SK-N-SH (cell line): ENCODE measurements at regions not wholly inside any gene's neighbourhood (a gene's known extent, or its start where the extent isn't known, plus 50 kb on each side); places are given as distances from the start of the nearest gene placed in this dataset.

ENCODE experiments used
- CTCF ChIA-PET: fragments of 300-600, 350-600 bp; formaldehyde crosslinking; extraction: SDS; loops from one replicate; lab custom pipeline; 2021; lab: Yijun Ruan, JAX
- POLR2A ChIA-PET: fragments of 350-600 bp; sonication (Branson Sonifier 250); formaldehyde crosslinking; extraction: SDS; loops from one replicate; lab custom pipeline; 2020; ENCODE audit warnings: antibody characterized with exemption, inconsistent platforms; lab: Yijun Ruan, JAX
- DNase-seq: peaks from one replicate; pipeline ENCODE4 v3.0.0; 2012
- H2AFZ ChIP-seq: fragments of 200-600 bp; sonication (generic); 2 replicates; pipeline ENCODE4 v1.8.1; 2016; ENCODE audit warnings: antibody characterized with exemption, mild to moderate bottlenecking, low read depth
- H3F3A ChIP-seq: fragments of 200-600 bp; sonication (generic); replicated peaks from 2 replicates; pipeline ENCODE3; 2016; ENCODE audit warnings: antibody characterized with exemption, mild to moderate bottlenecking; ENCODE audit not compliant: insufficient read depth
- H3K27ac ChIP-seq, 2 experiments: fragments of 200-500 bp in 1 of 2; fragments of 200-600 bp in 1 of 2; sonication (Bioruptor generic) in 1 of 2; sonication (generic), shearing (Covaris generic) in 1 of 2; 2 replicates each; pipeline versions ENCODE4 v1.5.1 to v1.6.1; 2014 to 2016; ENCODE audit warnings: low read depth in 2 of 2, inconsistent platforms in 1 of 2, low read length in 1 of 2, mild to moderate bottlenecking in 1 of 2, mixed read lengths in 1 of 2
- H3K27me3 ChIP-seq: fragments of 200-600 bp; sonication (generic), shearing (Covaris generic); 2 replicates; pipeline ENCODE4 v1.6.1; 2016; ENCODE audit warnings: mixed run types; ENCODE audit not compliant: insufficient read depth
- H3K36me3 ChIP-seq, 2 experiments: fragments of 200-500 bp in 1 of 2; fragments of 200-600 bp in 1 of 2; sonication (Bioruptor generic) in 1 of 2; sonication (generic) in 1 of 2; replicated peaks in 1 of 2; 2 replicates each; pipeline versions ENCODE3 to v1.5.1; 2014 to 2016; ENCODE audit warnings: low read length in 1 of 2, mild to moderate bottlenecking in 1 of 2; ENCODE audit not compliant: insufficient read depth in 2 of 2, control insufficient read depth in 1 of 2
- H3K4me1 ChIP-seq, 2 experiments: fragments of 200-500 bp in 1 of 2; fragments of 200-600 bp in 1 of 2; sonication (Bioruptor generic) in 1 of 2; sonication (generic), shearing (Covaris generic) in 1 of 2; 2 replicates each; pipeline versions ENCODE4 v1.5.1 to v1.6.1; 2014 to 2016; ENCODE audit warnings: low read depth in 1 of 2, low read length in 1 of 2, mixed run types in 1 of 2; ENCODE audit not compliant: insufficient read depth in 2 of 2, control insufficient read depth in 1 of 2
- H3K4me2 ChIP-seq: fragments of 200-600 bp; sonication (generic), shearing (Covaris generic); 2 replicates; pipeline ENCODE4 v1.6.1; 2017; ENCODE audit warnings: mixed run types
- H3K4me3 ChIP-seq, 2 experiments: fragments of 200-500 bp in 1 of 2; fragments of 200-600 bp in 1 of 2; sonication (Bioruptor generic) in 1 of 2; sonication (generic), shearing (Covaris generic) in 1 of 2; 2 replicates each; pipeline versions ENCODE4 v1.5.1 to v1.8.1; 2014 to 2016; ENCODE audit warnings: low read depth in 2 of 2, inconsistent platforms in 1 of 2, low read length in 1 of 2, mild to moderate bottlenecking in 1 of 2, mixed read lengths in 1 of 2, moderate library complexity in 1 of 2
- H3K79me2 ChIP-seq: fragments of 200-600 bp; sonication (generic); 2 replicates; pipeline ENCODE4 v1.8.1; 2017; ENCODE audit warnings: mild to moderate bottlenecking; ENCODE audit not compliant: insufficient read depth
- H3K9ac ChIP-seq: fragments of 200-600 bp; sonication (generic); 2 replicates; pipeline ENCODE4 v1.6.1; 2017; ENCODE audit warnings: mixed run types
- H3K9me2 ChIP-seq: fragments of 200-600 bp; sonication (generic); 2 replicates; pipeline ENCODE4 v1.6.1; 2017; ENCODE audit warnings: mixed run types
- H3K9me3 ChIP-seq: fragments of 200-600 bp; sonication (generic); 2 replicates; pipeline ENCODE4 v1.6.1; 2017; ENCODE audit warnings: mixed run types, mild to moderate bottlenecking, moderate library complexity
- H4K20me1 ChIP-seq: fragments of 200-600 bp; sonication (generic); 2 replicates; pipeline ENCODE4 v1.6.1; 2017; ENCODE audit warnings: mild to moderate bottlenecking, mixed run types; ENCODE audit not compliant: insufficient read depth
- ELF1 ChIP-seq: IDR thresholded peaks from 2 replicates; pipeline ENCODE4 v1.4.0; 2012
- EZH2phosphoT487 ChIP-seq: fragments of 200-600 bp; sonication (generic); IDR thresholded peaks from 2 replicates; pipeline ENCODE4 v1.6.1; 2017; ENCODE audit warnings: low read depth, mixed run types, mild to moderate bottlenecking, antibody characterized with exemption, moderate library complexity, borderline replicate concordance
- FOSL2 ChIP-seq: IDR thresholded peaks from 2 replicates; pipeline ENCODE4 v1.4.0; 2012; ENCODE audit warnings: low read depth, mild to moderate bottlenecking, moderate library complexity, borderline replicate concordance
- GABPA ChIP-seq: IDR thresholded peaks from 2 replicates; pipeline ENCODE4 v1.4.0; 2012; ENCODE audit warnings: low read depth, mild to moderate bottlenecking
- JUND ChIP-seq: IDR thresholded peaks from 2 replicates; pipeline ENCODE4 v1.4.0; 2012
- MEF2A ChIP-seq: IDR thresholded peaks from 2 replicates; pipeline ENCODE4 v1.4.0; 2012; ENCODE audit warnings: low read depth, borderline replicate concordance
- NRF1 ChIP-seq: IDR thresholded peaks from 2 replicates; pipeline ENCODE4 v1.6.1; 2012; ENCODE audit warnings: low read depth, mild to moderate bottlenecking, low read length
- PBX3 ChIP-seq: IDR thresholded peaks from 2 replicates; pipeline ENCODE4; 2012
- RAD21 ChIP-seq: IDR thresholded peaks from 2 replicates; pipeline ENCODE4 v1.6.1; 2012; ENCODE audit warnings: mild to moderate bottlenecking, low read length
- RFX5 ChIP-seq: IDR thresholded peaks from 2 replicates; pipeline ENCODE4 v1.6.1; 2012; ENCODE audit warnings: mild to moderate bottlenecking, improper control_type of control experiment, low read length
- SIN3A ChIP-seq: IDR thresholded peaks from 2 replicates; pipeline ENCODE4 v1.6.1; 2012; ENCODE audit warnings: low read depth, mild to moderate bottlenecking, low read length, moderate library complexity, borderline replicate concordance
- TAF1 ChIP-seq: IDR thresholded peaks from 2 replicates; pipeline ENCODE4 v1.6.1; 2012; ENCODE audit warnings: low read depth, mild to moderate bottlenecking, low read length, moderate library complexity, borderline replicate concordance
- TCF12 ChIP-seq: IDR thresholded peaks from 2 replicates; pipeline ENCODE4 v1.4.0; 2012
- YY1 ChIP-seq: IDR thresholded peaks from 2 replicates; pipeline ENCODE4 v1.4.0; 2012; ENCODE audit warnings: low read depth, mild to moderate bottlenecking
- WGBS: methylation state at CpG from one replicate; pipeline ENCODE4 v1.1.6; 2017; ENCODE audit warnings: low lambda C conversion rate; 5-methylcytosine and 5-hydroxymethylcytosine counted together
- TF ChIP-seq, protein P1 (sequence below): IDR thresholded peaks from 2 replicates; pipeline ENCODE4 v1.4.0; 2012; ENCODE audit warnings: low read depth, borderline replicate concordance
- TF ChIP-seq, protein P2 (sequence below): IDR thresholded peaks from 2 replicates; pipeline ENCODE4 v1.4.0; 2012; ENCODE audit warnings: low read depth, borderline replicate concordance

DNA sequence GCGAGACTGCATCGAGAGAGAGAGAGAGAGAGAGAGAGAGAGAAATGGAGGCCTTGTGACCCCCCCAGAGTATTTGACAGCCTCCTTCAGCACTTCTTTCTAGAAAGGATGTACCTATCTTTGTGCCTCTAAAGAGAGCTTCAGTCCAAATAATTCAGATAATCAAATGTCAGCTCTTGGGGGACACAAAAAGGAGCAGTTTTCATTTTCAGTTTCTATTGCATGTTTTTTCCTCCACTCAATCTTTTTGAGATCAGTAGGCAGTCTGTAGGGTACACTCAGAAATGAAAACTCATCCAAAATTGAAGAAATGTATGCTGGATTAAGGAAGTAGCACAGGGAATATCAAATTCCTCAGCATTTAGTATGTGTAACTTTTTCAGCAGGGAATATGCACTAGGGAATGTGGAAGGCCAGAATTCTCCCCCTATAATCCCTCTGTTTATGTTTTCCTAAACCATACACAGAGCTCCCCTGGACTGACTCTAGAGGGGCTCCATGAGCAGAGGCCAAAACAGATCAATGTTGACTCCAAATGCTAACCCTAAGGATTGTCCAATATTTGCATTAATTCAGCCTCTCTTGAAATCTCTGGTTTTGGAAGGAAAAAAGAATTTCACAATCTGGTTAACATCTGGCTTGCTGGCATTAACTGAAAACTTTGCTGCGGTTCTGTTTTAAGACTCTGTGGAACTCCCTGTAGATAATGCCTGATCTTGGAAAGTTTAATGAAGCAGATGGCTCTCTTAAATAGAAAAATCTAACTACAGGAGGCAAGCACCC, 250.1 kb downstream of the CEMIP2 start:
- 7% methylated on average over 3 of the region's 3 CpGs for WGBS
- Histone ChIP-seq H3K27me3 (peaks cover 8% of the 10 kb centered on the region; the same call in 1 of the 2 replicates), H3K4me1 (no peaks in the 10 kb centered on the region), H3K9me3 (no peaks in the 10 kb centered on the region), H3K4me3 (no peak overlapping the region), H2AFZ (no peak overlapping the region), H3K36me3 (no peaks in the 10 kb centered on the region), H3K4me2 (no peak overlapping the region; the same call in 1 of the 2 replicates), H3K79me2 (no peaks in the 10 kb centered on the region), H3K9ac (no peak overlapping the region), H3K27ac (no peak overlapping the region), H3K9me2 (no peaks in the 10 kb centered on the region), H3F3A (no peaks in the 10 kb centered on the region), H4K20me1 (no peaks in the 10 kb centered on the region)
- no peak for TF ChIP-seq GABPA
- TF ChIP-seq RAD21 = no peak
- ChIA-PET CTCF (no interaction called here), POLR2A (no interaction called here)
- no peak for DNase-seq

DNA sequence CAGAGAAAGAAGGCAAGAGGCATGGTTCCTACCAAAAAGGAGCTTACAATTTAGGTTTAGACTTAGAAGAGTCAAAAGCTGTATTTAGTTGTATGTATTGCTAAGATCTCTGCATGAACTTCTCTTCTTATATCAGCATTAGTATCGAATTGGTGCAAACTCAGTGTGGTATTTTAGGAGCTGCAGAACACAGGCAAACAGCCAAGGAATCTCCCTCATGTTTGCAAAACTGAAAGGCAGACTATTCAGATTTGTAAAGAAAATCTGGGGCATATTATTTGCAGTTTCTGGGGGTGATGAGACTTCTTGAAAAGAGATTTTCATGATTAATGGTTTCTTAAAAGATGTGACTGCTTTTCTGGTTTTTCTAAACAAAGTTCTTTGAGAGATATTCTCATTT, 252.7 kb downstream of the CEMIP2 start:
- Histone ChIP-seq H3K9me2 (no peaks in the 10 kb centered on the region), H4K20me1 (no peaks in the 10 kb centered on the region), H3K27me3 (peaks cover 8% of the 10 kb centered on the region; the same call in 1 of the 2 replicates), H3K4me1 (no peaks in the 10 kb centered on the region), H3F3A (no peaks in the 10 kb centered on the region), H3K27ac (no peak overlapping the region), H2AFZ (no peak overlapping the region), H3K4me3 (no peak overlapping the region), H3K9ac (no peak overlapping the region), H3K79me2 (no peaks in the 10 kb centered on the region), H3K36me3 (no peaks in the 10 kb centered on the region), H3K4me2 (no peak overlapping the region), H3K9me3 (no peaks in the 10 kb centered on the region)
- CTCF ChIA-PET = no interaction called here
- 0% methylated on average over 1 of the region's 1 CpG for WGBS
- POLR2A ChIA-PET = no interaction called here
- DNase-seq = no peak
- TF ChIP-seq SIN3A (no peak), NRF1 (no peak), PBX3 (no peak), TAF1 (no peak), TCF12 (no peak)
- TF ChIP-seq, all 33 proteins: peak for 0

DNA sequence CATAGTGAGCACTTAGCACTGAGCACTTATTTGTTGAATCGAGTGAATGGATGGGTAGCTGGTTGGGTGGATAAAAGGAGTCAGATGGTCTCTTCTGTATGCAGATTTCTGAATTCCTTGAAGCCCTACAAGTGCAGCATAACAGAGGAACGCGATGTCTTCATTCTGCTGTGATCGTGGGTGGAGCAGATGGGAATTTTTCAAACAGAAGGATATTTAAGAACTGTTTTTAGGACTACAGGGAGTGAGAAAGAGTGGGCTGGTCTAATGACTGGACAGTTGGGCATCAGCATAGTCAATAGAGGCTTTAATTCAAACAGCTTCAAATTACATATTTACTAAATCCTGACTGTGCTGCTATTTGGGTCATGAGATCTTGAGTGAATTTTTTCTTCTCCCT, 253.2 kb downstream of the CEMIP2 start:
- Histone ChIP-seq H4K20me1 (no peaks in the 10 kb centered on the region), H3K9ac (no peak overlapping the region), H3F3A (no peaks in the 10 kb centered on the region)
- TF ChIP-seq MEF2A (no peak), FOSL2 (no peak), TCF12 (no peak), ELF1 (no peak), EZH2phosphoT487 (no peak), TAF1 (no peak), YY1 (no peak), SIN3A (no peak), RFX5 (no peak), GABPA (no peak), JUND (no peak)
- TF ChIP-seq, protein P1, sequence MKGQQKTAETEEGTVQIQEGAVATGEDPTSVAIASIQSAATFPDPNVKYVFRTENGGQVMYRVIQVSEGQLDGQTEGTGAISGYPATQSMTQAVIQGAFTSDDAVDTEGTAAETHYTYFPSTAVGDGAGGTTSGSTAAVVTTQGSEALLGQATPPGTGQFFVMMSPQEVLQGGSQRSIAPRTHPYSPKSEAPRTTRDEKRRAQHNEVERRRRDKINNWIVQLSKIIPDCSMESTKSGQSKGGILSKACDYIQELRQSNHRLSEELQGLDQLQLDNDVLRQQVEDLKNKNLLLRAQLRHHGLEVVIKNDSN = no peak
- TF ChIP-seq, protein P2, sequence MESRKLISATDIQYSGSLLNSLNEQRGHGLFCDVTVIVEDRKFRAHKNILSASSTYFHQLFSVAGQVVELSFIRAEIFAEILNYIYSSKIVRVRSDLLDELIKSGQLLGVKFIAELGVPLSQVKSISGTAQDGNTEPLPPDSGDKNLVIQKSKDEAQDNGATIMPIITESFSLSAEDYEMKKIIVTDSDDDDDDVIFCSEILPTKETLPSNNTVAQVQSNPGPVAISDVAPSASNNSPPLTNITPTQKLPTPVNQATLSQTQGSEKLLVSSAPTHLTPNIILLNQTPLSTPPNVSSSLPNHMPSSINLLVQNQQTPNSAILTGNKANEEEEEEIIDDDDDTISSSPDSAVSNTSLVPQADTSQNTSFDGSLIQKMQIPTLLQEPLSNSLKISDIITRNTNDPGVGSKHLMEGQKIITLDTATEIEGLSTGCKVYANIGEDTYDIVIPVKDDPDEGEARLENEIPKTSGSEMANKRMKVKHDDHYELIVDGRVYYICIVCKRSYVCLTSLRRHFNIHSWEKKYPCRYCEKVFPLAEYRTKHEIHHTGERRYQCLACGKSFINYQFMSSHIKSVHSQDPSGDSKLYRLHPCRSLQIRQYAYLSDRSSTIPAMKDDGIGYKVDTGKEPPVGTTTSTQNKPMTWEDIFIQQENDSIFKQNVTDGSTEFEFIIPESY = no peak
- TF ChIP-seq, all 33 proteins: peak for 0
- Histone ChIP-seq H3K4me2 (no peak overlapping the region), H3K27ac (no peak overlapping the region), H2AFZ (no peak overlapping the region), H3K27me3 (peaks cover 8% of the 10 kb centered on the region; the same call in 1 of the 2 replicates), H3K36me3 (no peaks in the 10 kb centered on the region), H3K9me2 (no peaks in the 10 kb centered on the region), H3K79me2 (no peaks in the 10 kb centered on the region), H3K4me3 (no peak overlapping the region), H3K9me3 (no peaks in the 10 kb centered on the region), H3K4me1 (no peaks in the 10 kb centered on the region)
- 16% methylated on average over 4 of the region's 4 CpGs for WGBS
- POLR2A ChIA-PET = no interaction called here
- DNase-seq = no peak
- CTCF ChIA-PET = no interaction called here
